GM12872 (cell line): ENCODE measurements at regions not wholly inside any gene's neighbourhood (a gene's known extent, or its start where the extent isn't known, plus 50 kb on each side); places are given as distances from the start of the nearest gene placed in this dataset.

Experiments
- CTCF ChIP-seq: IDR thresholded peaks from 3 replicates; pipeline ENCODE4 v1.5.1; 2011; ENCODE audit warnings: low read depth, mild to moderate bottlenecking, low read length, moderate library complexity; ENCODE audit not compliant: insufficient read depth

- TF ChIP-seq CTCF = no peak
Measured at GRCh38 chr22:48709453-48709852, 1118.2 kb downstream of the BRD1 start.

GRCh38 chr22:48708558-48709245 lies 1119.0 kb downstream of the BRD1 start:
- no peak for TF ChIP-seq CTCF

GRCh38 chr22:48707763-48708557 lies 1119.7 kb downstream of the BRD1 start:
- TF ChIP-seq CTCF = no peak

GRCh38 chr22:48706934-48707762 lies 1120.5 kb downstream of the BRD1 start:
- TF ChIP-seq CTCF = no peak

- no peak for TF ChIP-seq CTCF
Measured at GRCh38 chr22:48705917-48706605, 1121.6 kb downstream of the BRD1 start.

GRCh38 chr22:48705159-48705916 lies 1122.3 kb downstream of the BRD1 start:
- TF ChIP-seq CTCF = no peak
